GM18861 (cell line): ENCODE measurements at regions not wholly inside any gene's neighbourhood (a gene's known extent, or its start where the extent isn't known, plus 50 kb on each side); places are given as distances from the start of the nearest gene placed in this dataset.
"Not testable (repeated sequence)": the region's sequence is repeated elsewhere in the genome, so short reads cannot be mapped to it uniquely, and the experiment has no call there.

Experiments
- ATAC-seq: cut with Tn5 transposase; IDR thresholded peaks from one replicate; pipeline ENCODE4 v1.9.1; 2021; ENCODE audit not compliant: unreplicated experiment

GRCh38 chr12:46711756-46712155, 114.0 kb downstream of the SLC38A4 start:
- ATAC-seq: no peak

GRCh38 chr12:46710125-46710743, 115.6 kb downstream of the SLC38A4 start:
- ATAC-seq: no peak

- ATAC-seq: no peak
These were observed 123.0 kb downstream of the SLC38A4 start for GRCh38 chr12:46702581-46703344.

- no peak for ATAC-seq
These were observed 124.4 kb downstream of the SLC38A4 start for GRCh38 chr12:46701356-46701755.

- ATAC-seq: no peak
These were observed 125.8 kb downstream of the SLC38A4 start for GRCh38 chr12:46699986-46700385.

- no peak for ATAC-seq
These were observed 127.8 kb downstream of the SLC38A4 start for GRCh38 chr12:46698003-46698402.

- no peak for ATAC-seq
These were observed 132.3 kb downstream of the SLC38A4 start for GRCh38 chr12:46693518-46693917.

- no peak for ATAC-seq
These were observed 132.8 kb downstream of the SLC38A4 start for GRCh38 chr12:46693034-46693433.

- ATAC-seq: no peak
These were observed 133.2 kb downstream of the SLC38A4 start for GRCh38 chr12:46692606-46693005.

- ATAC-seq: no peak
These were observed 139.4 kb downstream of the SLC38A4 start for GRCh38 chr12:46686267-46686942.

- ATAC-seq: not testable (repeated sequence)
These were observed 141.6 kb downstream of the SLC38A4 start for GRCh38 chr12:46684243-46684642.

GRCh38 chr12:46682148-46682547, 143.6 kb downstream of the SLC38A4 start:
- ATAC-seq: no peak

GRCh38 chr12:46680506-46680905, 145.3 kb downstream of the SLC38A4 start:
- no peak for ATAC-seq

GRCh38 chr12:46679754-46680153, 146.0 kb downstream of the SLC38A4 start:
- ATAC-seq: no peak

GRCh38 chr12:46678426-46678825, 147.4 kb downstream of the SLC38A4 start:
- no peak for ATAC-seq

GRCh38 chr12:46677749-46678148, 148.0 kb downstream of the SLC38A4 start:
- no peak for ATAC-seq

GRCh38 chr12:46676797-46677520, 148.8 kb downstream of the SLC38A4 start:
- ATAC-seq: no peak

- ATAC-seq: no peak
These were observed 149.4 kb downstream of the SLC38A4 start for GRCh38 chr12:46676396-46676795.

- ATAC-seq: no peak
These were observed 150.1 kb downstream of the SLC38A4 start for GRCh38 chr12:46675736-46676135.

GRCh38 chr12:46674800-46675199, 151.0 kb downstream of the SLC38A4 start:
- ATAC-seq: no peak

- no peak for ATAC-seq
These were observed 151.7 kb downstream of the SLC38A4 start for GRCh38 chr12:46674129-46674528.
